ENCODE measurements at regions not wholly inside any gene's neighbourhood (a gene's known extent, or its start where the extent isn't known, plus 50 kb on each side); places are given as distances from the start of the nearest gene placed in this dataset.

- TF ChIP-seq ELK1 (CRISPR knock-in tag; IDR thresholded peaks at IDR 0.05) (no peak), KAT8 (IDR thresholded peaks at IDR 0.05; ENCODE audit: low read depth) (no peak), ZC3H11A (IDR thresholded peaks at IDR 0.05; ENCODE audit: low read depth, low read length) (no peak), ZNF3 (CRISPR knock-in tag; IDR thresholded peaks at IDR 0.05) (no peak)
Observed at GRCh38 chr7:73968487-73968886, 59.5 kb upstream of the ELN start (continued).

- Histone ChIP-seq H3K9me1 (ENCODE audit: control insufficient read depth, insufficient read depth, low read length) (no peaks in the 10 kb centered on the region), H3K36me3 (ENCODE audit: control insufficient read depth, insufficient read depth, low read length) (no peaks in the 10 kb centered on the region), H2AFZ (ENCODE audit: low read depth, low read length) (no peak overlapping the region), H3K4me2 (ENCODE audit: insufficient read depth, low read length) (no peak overlapping the region), H3K27ac (ENCODE audit: extremely low read depth, low read depth, low read length) (no peak overlapping the region), H3K9ac (ENCODE audit: insufficient read depth in 1 of 2, low read depth in 2 of 2, low read length in 2 of 2) (no peak overlapping the region), H4K20me1 (replicated peaks; ENCODE audit: control insufficient read depth, insufficient read depth, low read length) (no peaks in the 10 kb centered on the region), H3K4me1 (replicated peaks in 1 of 2; ENCODE audit: control insufficient read depth in 2 of 2, insufficient read depth in 2 of 2, low read length in 2 of 2) (peaks cover 0 to 3% of the 10 kb centered on the region in 2 experiments; a peak in 1 of 5 replicates), H3K79me2 (ENCODE audit: control insufficient read depth, insufficient read depth, low read length) (no peaks in the 10 kb centered on the region), H3K9me3 (replicated peaks; ENCODE audit: control insufficient read depth, insufficient read depth, low read depth, low read length) (no peaks in the 10 kb centered on the region), H3K27me3 (ENCODE audit: control insufficient read depth in 2 of 2, insufficient read depth in 2 of 2, low read length in 2 of 2) (peaks cover 10 to 44% of the 10 kb centered on the region in 2 experiments; a peak in 4 of 5 replicates), H3K4me3 (no peak overlapping the region)
- WGBS (ENCODE audit: insufficient coverage, low coverage, missing lambda C conversion rate): 0% methylated on average over 4 of the region's 4 CpGs
- no peak for ATAC-seq
- ChIA-PET POLR2A (no interaction called here), CTCF (ENCODE audit: low intra/inter-chr PET ratio) (no interaction called here)
- BruUV-seq (replicated peaks): no TSS peak
- FAIRE-seq: no peak
- intact Hi-C loops (cut with micrococcal nuclease): no loop called here
- DNase-seq (ENCODE audit: extremely low read depth in 1 of 4, low spot score in 3 of 4): no peak
- in situ Hi-C loops (cut with MboI): no loop called here
- TF ChIP-seq NCOA1 (IDR thresholded peaks at IDR 0.05; ENCODE audit: low read depth) (no peak), GMEB1 (CRISPR knock-in tag; IDR thresholded peaks at IDR 0.05) (no peak), YY1 (IDR thresholded peaks at IDR 0.05; ENCODE audit: borderline replicate concordance in 1 of 3, control insufficient read depth in 1 of 3, extremely low read depth in 1 of 3, insufficient read depth in 3 of 3, insufficient read length in 1 of 3, insufficient replicate concordance in 2 of 3, low read depth in 1 of 3, low read length in 2 of 3) (no peak), MIER1 (IDR thresholded peaks at IDR 0.05; ENCODE audit: low read depth) (no peak), NFATC3 (IDR thresholded peaks at IDR 0.05) (no peak), MAFG (tag; conservative IDR thresholded peaks at IDR 0.05) (peak; percentile 63; the same call in 1 of the 2 replicates), RBM34 (IDR thresholded peaks at IDR 0.05; ENCODE audit: borderline replicate concordance, insufficient read depth, low read length) (no peak), ZNF134 (CRISPR knock-in tag; conservative IDR thresholded peaks at IDR 0.05) (no peak), ETV6 (IDR thresholded peaks at IDR 0.05; ENCODE audit: borderline replicate concordance in 1 of 2, low read depth in 2 of 2, low read length in 1 of 2) (no peak), ETV6 (CRISPR knock-in tag; IDR thresholded peaks at IDR 0.05; ENCODE audit: borderline replicate concordance) (no peak), USF2 (CRISPR knock-in tag; IDR thresholded peaks at IDR 0.05) (no peak), ZBTB7A (IDR thresholded peaks at IDR 0.05; ENCODE audit: borderline replicate concordance, control insufficient read depth, low read depth, low read length) (no peak), RNF2 (IDR thresholded peaks at IDR 0.05) (no peak), POLR2B (IDR thresholded peaks at IDR 0.05; ENCODE audit: low read depth, partially characterized antibody) (no peak), BCOR (IDR thresholded peaks at IDR 0.05) (no peak), MAFF (IDR thresholded peaks at IDR 0.05; ENCODE audit: low read length) (peak; percentile 62), ZC3H4 (CRISPR knock-in tag; IDR thresholded peaks at IDR 0.05; ENCODE audit: borderline replicate concordance) (no peak)
Observed at GRCh38 chr7:73969991-73970390, 58.0 kb upstream of the ELN start.
